GM23248 (cell line): ENCODE measurements at regions not wholly inside any gene's neighbourhood (a gene's known extent, or its start where the extent isn't known, plus 50 kb on each side); places are given as distances from the start of the nearest gene placed in this dataset.
"Not testable (repeated sequence)": the region's sequence is repeated elsewhere in the genome, so short reads cannot be mapped to it uniquely, and the experiment has no call there.

Experiments
- DNase-seq: peaks from one replicate; pipeline ENCODE4 v3.0.0-alpha.2; 2015
- H2AFZ ChIP-seq: fragments of 200-600 bp; sonication (generic); 2 replicates; pipeline ENCODE4 v1.6.1; 2016; ENCODE audit warnings: antibody characterized with exemption
- H3F3A ChIP-seq: fragments of 200-600 bp; sonication (generic); 2 replicates; pipeline ENCODE4 v1.6.1; 2016; ENCODE audit warnings: mild to moderate bottlenecking, antibody characterized with exemption, mixed run types; ENCODE audit not compliant: insufficient read depth
- H3K27ac ChIP-seq: fragments of 200-600 bp; sonication (generic); 2 replicates; pipeline ENCODE4 v1.5.1; 2016; ENCODE audit warnings: mild to moderate bottlenecking
- H3K27me3 ChIP-seq: fragments of 200-600 bp; sonication (generic); replicated peaks from 2 replicates; pipeline ENCODE4 v1.6.1; 2016; ENCODE audit warnings: mild to moderate bottlenecking; ENCODE audit not compliant: insufficient read depth
- H3K36me3 ChIP-seq: fragments of 200-600 bp; sonication (generic); 2 replicates; pipeline ENCODE4 v1.6.1; 2016; ENCODE audit warnings: low read depth, mild to moderate bottlenecking
- H3K4me1 ChIP-seq: fragments of 200-600 bp; sonication (generic); 2 replicates; pipeline ENCODE4 v1.6.1; 2016; ENCODE audit warnings: mild to moderate bottlenecking; ENCODE audit not compliant: insufficient read depth
- H3K4me2 ChIP-seq: fragments of 200-600 bp; sonication (generic); one replicate; pipeline ENCODE4 v1.6.1; 2016; ENCODE audit warnings: mild to moderate bottlenecking; ENCODE audit not compliant: unreplicated experiment
- H3K4me3 ChIP-seq: fragments of 200-600 bp; sonication (generic); 2 replicates; pipeline ENCODE4 v1.5.1; 2016; ENCODE audit warnings: mild to moderate bottlenecking
- H3K79me2 ChIP-seq: fragments of 200-600 bp; sonication (generic); 2 replicates; pipeline ENCODE4 v1.6.1; 2016; ENCODE audit warnings: mild to moderate bottlenecking; ENCODE audit not compliant: insufficient read depth
- H3K9ac ChIP-seq: fragments of 200-600 bp; sonication (generic); 2 replicates; pipeline ENCODE4 v1.6.1; 2016; ENCODE audit warnings: mild to moderate bottlenecking
- H3K9me2 ChIP-seq: fragments of 200-600 bp; sonication (generic); 2 replicates; pipeline ENCODE4 v1.6.1; 2016; ENCODE audit warnings: mixed run types, mild to moderate bottlenecking, moderate library complexity; ENCODE audit not compliant: insufficient read depth
- H3K9me3 ChIP-seq: fragments of 200-600 bp; sonication (generic); one replicate; pipeline ENCODE4 v1.6.1; 2017; ENCODE audit warnings: low read depth
- H4K20me1 ChIP-seq: fragments of 200-600 bp; sonication (generic); 2 replicates; pipeline ENCODE4 v1.6.0; 2016; ENCODE audit not compliant: insufficient read depth
- EZH2 ChIP-seq: fragments of 200-600 bp; sonication (generic); IDR thresholded peaks from 2 replicates; pipeline ENCODE4 v1.6.1; 2018; ENCODE audit warnings: antibody characterized with exemption, mild to moderate bottlenecking; ENCODE audit not compliant: insufficient read depth, poor library complexity, severe bottlenecking
- EZH2phosphoT487 ChIP-seq: fragments of 200-600 bp; sonication (generic); IDR thresholded peaks from 2 replicates; pipeline ENCODE4 v1.6.1; 2018; ENCODE audit warnings: antibody characterized with exemption, moderate library complexity, mild to moderate bottlenecking, low read depth; ENCODE audit not compliant: insufficient read depth
- WGBS, 2 experiments: methylation state at CpG; one replicate each; pipeline ENCODE4 v1.1.6; 2015 to 2017; ENCODE audit warnings: low lambda C conversion rate in 2 of 2, low coverage in 1 of 2; ENCODE audit errors: missing lambda C conversion rate in 2 of 2; 5-methylcytosine and 5-hydroxymethylcytosine counted together
- in situ Hi-C: fragments of 300-500 bp; cut with MboI; formaldehyde crosslinking; loops from 2 replicates; pipeline ENCODE4 v1.15.0; 2020

DNA sequence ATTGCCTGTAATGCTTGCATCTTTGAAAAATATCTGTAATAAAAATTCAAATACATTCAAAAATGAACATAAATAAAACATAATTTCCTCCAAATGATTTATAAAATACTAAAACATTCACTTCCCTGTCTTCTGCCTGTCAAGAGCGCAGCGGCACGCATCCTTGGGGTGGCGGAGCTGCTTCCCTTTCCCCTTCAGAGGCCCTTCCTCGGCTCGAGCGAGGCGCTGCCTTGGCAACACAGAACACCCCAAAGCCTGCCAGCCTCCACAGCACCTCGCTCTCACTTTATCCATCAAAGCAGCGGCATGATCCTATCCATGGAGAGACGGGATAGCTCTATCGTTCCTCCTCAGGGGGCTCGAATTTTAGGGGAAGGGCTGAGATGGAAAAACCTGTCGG, 146.2 kb downstream of the GXYLT1 start:
- no peak for DNase-seq
- Histone ChIP-seq H3K9me3 (no peaks in the 10 kb centered on the region), H3K4me3 (no peak overlapping the region), H3K27me3 (0 out of 2 replicates have a peak, but pooled peaks cover 5% of the 10 kb centered on the region), H3K9ac (no peak overlapping the region), H2AFZ (no peak overlapping the region), H3F3A (no peaks in the 10 kb centered on the region), H3K4me1 (no peaks in the 10 kb centered on the region), H3K9me2 (no peaks in the 10 kb centered on the region), H3K79me2 (no peaks in the 10 kb centered on the region), H3K27ac (no peak overlapping the region), H4K20me1 (no peaks in the 10 kb centered on the region), H3K4me2 (no peak overlapping the region), H3K36me3 (no peaks in the 10 kb centered on the region)
- no peak for TF ChIP-seq EZH2
- no peak for TF ChIP-seq EZH2phosphoT487
- WGBS, 2 experiments, result 41% methylated on average over 14 of the region's 14 CpGs
- in situ Hi-C loops, result no loop called here

- in situ Hi-C loops, result no loop called here
Observed at GRCh38 chr12:41993283-41993682, 151.4 kb downstream of the GXYLT1 start.

DNA sequence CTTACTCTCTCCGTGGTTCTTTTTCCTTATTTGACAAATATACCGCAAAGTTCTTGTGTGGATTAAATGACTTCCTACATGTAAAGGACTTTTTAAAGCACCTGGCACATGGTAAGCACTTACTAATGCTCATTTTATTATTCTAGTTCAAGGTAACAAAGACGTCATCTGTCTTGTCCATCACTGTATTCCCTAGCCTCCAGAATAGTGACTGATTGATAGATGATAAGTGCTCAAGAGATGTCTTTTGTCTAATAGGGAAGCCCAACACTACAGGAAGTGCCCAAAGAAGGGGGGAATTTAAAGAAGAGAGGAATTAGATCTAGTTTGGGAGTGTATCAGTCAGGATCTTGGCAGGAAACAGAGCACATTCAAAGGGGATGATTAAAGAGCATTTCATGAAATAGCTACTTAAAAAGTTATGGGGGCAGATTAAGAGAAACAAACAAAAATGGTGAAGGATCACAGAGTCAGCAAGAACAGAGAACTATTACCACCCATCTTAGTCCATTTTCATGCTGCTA, 151.9 kb downstream of the GXYLT1 start:
- 32 to 33% methylated on average over 3 of the region's 3 CpGs for WGBS, 2 experiments
- no peaks in the 10 kb centered on the region for H3F3A ChIP-seq
- H3K4me3 ChIP-seq, result no peak overlapping the region
- in situ Hi-C loops, result no loop called here
- no peak overlapping the region for H3K4me2 ChIP-seq
- no peaks in the 10 kb centered on the region for H3K4me1 ChIP-seq
- no peak for DNase-seq
- no peak overlapping the region for H3K9ac ChIP-seq
- no peaks in the 10 kb centered on the region for H3K9me3 ChIP-seq
- no peaks in the 10 kb centered on the region for H3K36me3 ChIP-seq
- no peaks in the 10 kb centered on the region for H4K20me1 ChIP-seq
- H2AFZ ChIP-seq, result no peak overlapping the region
- TF ChIP-seq EZH2phosphoT487 (no peak), EZH2 (no peak)
- 0 out of 2 replicates have a peak, but pooled peaks cover 5% of the 10 kb centered on the region for H3K27me3 ChIP-seq
- no peaks in the 10 kb centered on the region for H3K79me2 ChIP-seq
- no peak overlapping the region for H3K27ac ChIP-seq
- H3K9me2 ChIP-seq, result no peaks in the 10 kb centered on the region

More at GRCh38 chr12:41993283-41993682, 151.4 kb downstream of the GXYLT1 start:
- Histone ChIP-seq H3K27ac (no peak overlapping the region), H3K9ac (no peak overlapping the region), H3K9me3 (no peaks in the 10 kb centered on the region), H4K20me1 (no peaks in the 10 kb centered on the region), H3K4me3 (no peak overlapping the region), H3K4me1 (no peaks in the 10 kb centered on the region), H3K27me3 (0 out of 2 replicates have a peak, but pooled peaks cover 5% of the 10 kb centered on the region), H3K79me2 (no peaks in the 10 kb centered on the region), H2AFZ (no peak overlapping the region), H3F3A (no peaks in the 10 kb centered on the region), H3K36me3 (no peaks in the 10 kb centered on the region), H3K4me2 (no peak overlapping the region), H3K9me2 (no peaks in the 10 kb centered on the region)
- DNase-seq, result no peak
- 5 to 7% methylated on average over 2 of the region's 2 CpGs for WGBS, 2 experiments
- TF ChIP-seq EZH2phosphoT487 (no peak), EZH2 (no peak)

DNA sequence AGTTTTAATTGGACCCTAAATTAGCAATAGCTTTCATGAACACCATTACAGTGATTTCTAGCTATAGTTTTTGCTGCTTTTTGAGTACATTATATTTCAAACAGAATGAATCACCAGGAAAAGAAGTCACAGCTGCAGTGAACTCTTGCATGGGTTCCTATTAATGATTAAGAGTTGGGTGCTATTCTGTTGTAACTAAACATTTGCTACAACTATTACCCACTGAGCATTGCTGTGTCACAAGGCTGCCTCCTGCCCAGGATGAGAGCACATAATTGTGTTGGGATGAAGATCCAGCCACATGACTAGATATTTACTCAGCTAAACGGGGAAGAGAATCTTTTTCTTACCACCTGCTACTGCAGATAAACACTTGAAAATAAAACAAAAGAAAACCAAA, 152.7 kb downstream of the GXYLT1 start:
- no peak overlapping the region for H3K27ac ChIP-seq
- DNase-seq, result no peak
- H3K4me3 ChIP-seq, result no peak overlapping the region
- TF ChIP-seq EZH2 (no peak), EZH2phosphoT487 (no peak)
- WGBS, 2 experiments, result 0% methylated on average over 1 of the region's 1 CpG
- H3F3A ChIP-seq, result no peaks in the 10 kb centered on the region
- H3K9me3 ChIP-seq, result no peaks in the 10 kb centered on the region
- H3K9ac ChIP-seq, result no peak overlapping the region
- H3K79me2 ChIP-seq, result no peaks in the 10 kb centered on the region
- no peaks in the 10 kb centered on the region for H3K36me3 ChIP-seq
- H3K4me1 ChIP-seq, result no peaks in the 10 kb centered on the region
- H4K20me1 ChIP-seq, result no peaks in the 10 kb centered on the region
- in situ Hi-C loops, result no loop called here
- no peaks in the 10 kb centered on the region for H3K9me2 ChIP-seq
- H3K27me3 ChIP-seq, result 0 out of 2 replicates have a peak, but pooled peaks cover 5% of the 10 kb centered on the region
- no peak overlapping the region for H2AFZ ChIP-seq
- H3K4me2 ChIP-seq, result no peak overlapping the region

- H3K79me2 ChIP-seq, result no peaks in the 10 kb centered on the region
- H3K9me2 ChIP-seq, result no peaks in the 10 kb centered on the region
- no peak for DNase-seq
- H3K9me3 ChIP-seq, result no peaks in the 10 kb centered on the region
- H2AFZ ChIP-seq, result no peak overlapping the region
- no peaks in the 10 kb centered on the region for H3F3A ChIP-seq
- H3K27me3 ChIP-seq, result no peaks in the 10 kb centered on the region
- no peaks in the 10 kb centered on the region for H3K4me1 ChIP-seq
- H4K20me1 ChIP-seq, result no peaks in the 10 kb centered on the region
- no peak overlapping the region for H3K9ac ChIP-seq
- in situ Hi-C loops, result no loop called here
- TF ChIP-seq EZH2phosphoT487 (no peak), EZH2 (no peak)
- H3K36me3 ChIP-seq, result no peaks in the 10 kb centered on the region
- 51 to 58% methylated on average over 2 of the region's 2 CpGs for WGBS, 2 experiments
- H3K27ac ChIP-seq, result no peak overlapping the region
- no peak overlapping the region for H3K4me2 ChIP-seq
- no peak overlapping the region for H3K4me3 ChIP-seq
Observed at GRCh38 chr12:41988715-41989114, 156.0 kb downstream of the GXYLT1 start.

- H3K4me2 ChIP-seq, H3K27ac ChIP-seq, H3K4me1 ChIP-seq, H4K20me1 ChIP-seq, H2AFZ ChIP-seq, H3K9ac ChIP-seq, H3K79me2 ChIP-seq, in situ Hi-C loops, H3K9me2 ChIP-seq, H3K36me3 ChIP-seq, H3K9me3 ChIP-seq, H3K27me3 ChIP-seq, H3F3A ChIP-seq, DNase-seq, H3K4me3 ChIP-seq: not testable (repeated sequence)
- WGBS, 2 experiments, result 51 to 61% methylated on average over 2 of the region's 2 CpGs
Observed at GRCh38 chr12:41986513-41986912, 158.2 kb downstream of the GXYLT1 start.
